Fibroblast of pulmonary artery (primary cell): ENCODE measurements at regions not wholly inside any gene's neighbourhood (a gene's known extent, or its start where the extent isn't known, plus 50 kb on each side); places are given as distances from the start of the nearest gene placed in this dataset.

Experiments used
- DNase-seq: peaks from one replicate; pipeline ENCODE4 v3.0.0-alpha.2; 2010; ENCODE audit warnings: low read depth
- H3K4me3 ChIP-seq: replicated peaks from 2 replicates; pipeline ENCODE4 v1.5.1; 2011; ENCODE audit warnings: low read depth, mild to moderate bottlenecking, control low read depth, low read length, moderate library complexity
- CTCF ChIP-seq: IDR thresholded peaks from 2 replicates; pipeline ENCODE4 v1.5.1; 2011; ENCODE audit warnings: mild to moderate bottlenecking, control low read depth, low read length, inconsistent platforms; ENCODE audit errors: missing control alignments

GRCh38 chr13:97124206-97124605 is 97.9 kb upstream of the MBNL2 start:
- no peak for TF ChIP-seq CTCF
- no peak for DNase-seq

GRCh38 chr13:97124915-97125809 is 97.0 kb upstream of the MBNL2 start:
- peak; percentile 21 for TF ChIP-seq CTCF
- H3K4me3 ChIP-seq, result no peak overlapping the region
- DNase-seq, result peak; percentile 70

More at GRCh38 chr13:97124206-97124605, 97.9 kb upstream of the MBNL2 start:
- no peak overlapping the region for H3K4me3 ChIP-seq

- no peak for TF ChIP-seq CTCF
- H3K4me3 ChIP-seq, result no peak overlapping the region
- DNase-seq, result peak; percentile 49
Measured at GRCh38 chr13:97125810-97126738, 96.1 kb upstream of the MBNL2 start.

GRCh38 chr13:97127842-97128241 is 94.3 kb upstream of the MBNL2 start:
- DNase-seq, result no peak
- no peak overlapping the region for H3K4me3 ChIP-seq
- no peak for TF ChIP-seq CTCF

- TF ChIP-seq CTCF, result no peak
- no peak for DNase-seq
- H3K4me3 ChIP-seq, result no peak overlapping the region
Measured at GRCh38 chr13:97130190-97130589, 91.9 kb upstream of the MBNL2 start.

GRCh38 chr13:97131447-97131846 is 90.7 kb upstream of the MBNL2 start:
- no peak for DNase-seq
- no peak overlapping the region for H3K4me3 ChIP-seq
- TF ChIP-seq CTCF, result no peak
